IPS-NIHi7 (cell line): ENCODE measurements at regions not wholly inside any gene's neighbourhood (a gene's known extent, or its start where the extent isn't known, plus 50 kb on each side); places are given as distances from the start of the nearest gene placed in this dataset.

Experiments used
- DNase-seq: peaks from one replicate; pipeline ENCODE4 v3.0.0; 2012; ENCODE audit warnings: mixed read lengths; ENCODE audit errors: extremely low spot score

DNA sequence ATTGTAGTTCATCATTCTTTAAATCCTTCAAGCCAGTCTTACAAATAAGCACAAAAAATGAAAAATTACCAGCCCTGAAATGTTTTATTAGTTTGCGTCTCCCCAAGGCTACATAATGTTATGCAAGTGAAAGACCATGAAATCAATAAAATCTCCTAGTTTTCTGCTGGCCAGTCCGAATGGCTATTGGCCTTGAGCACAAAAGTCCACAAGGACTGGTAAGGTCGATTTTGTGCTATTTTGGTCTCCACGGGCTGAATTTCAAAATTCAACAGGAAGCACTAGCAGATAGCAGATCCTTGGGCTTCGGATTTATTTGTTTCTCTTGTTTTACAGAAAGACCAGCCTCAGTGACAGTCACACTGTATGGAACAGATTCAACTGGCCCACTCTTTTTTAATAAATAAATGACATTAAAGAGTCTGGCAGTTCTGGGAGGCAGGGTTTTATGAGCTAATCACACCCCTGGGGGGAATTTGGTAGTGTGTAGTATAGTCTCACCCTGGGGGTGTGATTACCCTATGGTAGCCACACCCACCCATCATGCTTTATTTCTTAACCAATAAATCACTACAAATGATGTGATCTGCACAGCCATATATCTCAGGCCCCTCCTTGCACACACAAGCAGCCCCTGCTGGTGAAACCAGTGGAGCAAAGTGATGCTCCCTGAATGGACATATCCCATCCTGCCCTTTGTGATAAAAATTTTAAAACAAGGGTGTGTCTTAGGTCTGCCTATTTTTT is 51.1 kb upstream of the TMEM33 start:
- DNase-seq = no peak

DNA sequence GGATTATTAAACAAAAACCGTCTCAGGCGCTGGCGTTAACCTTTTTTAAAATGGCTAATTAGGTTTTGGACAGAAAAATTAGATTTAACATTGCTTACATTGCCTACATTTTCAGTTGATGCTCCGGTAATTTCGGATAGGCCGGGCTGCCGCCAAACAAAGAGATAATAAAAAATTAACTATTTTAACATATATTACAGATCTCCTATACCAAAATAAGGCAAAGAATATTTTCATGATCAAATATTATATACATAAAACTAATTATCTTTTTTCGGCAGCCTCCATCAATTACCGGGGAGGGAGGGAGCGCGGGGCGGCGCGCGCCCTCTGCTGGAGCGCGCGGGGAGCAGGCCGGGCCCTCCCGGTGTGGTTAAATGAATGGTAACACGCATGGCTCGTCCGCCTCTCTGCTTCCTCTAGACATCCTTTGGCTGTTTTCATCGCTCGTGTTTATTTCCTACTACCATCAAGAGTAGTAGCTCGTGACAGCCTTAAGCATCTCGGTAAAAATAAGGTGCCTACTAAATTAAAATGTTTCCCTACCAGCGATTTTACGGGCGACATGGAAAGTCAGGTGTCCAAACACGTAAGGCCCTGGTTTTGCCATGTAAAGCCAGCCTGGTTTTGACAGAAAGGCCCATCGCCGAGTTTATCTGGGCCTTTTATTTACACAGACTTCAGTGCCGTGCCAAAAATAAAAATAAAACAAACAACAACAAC is 52.4 kb upstream of the TMEM33 start:
- peak; percentile 82 for DNase-seq

DNA sequence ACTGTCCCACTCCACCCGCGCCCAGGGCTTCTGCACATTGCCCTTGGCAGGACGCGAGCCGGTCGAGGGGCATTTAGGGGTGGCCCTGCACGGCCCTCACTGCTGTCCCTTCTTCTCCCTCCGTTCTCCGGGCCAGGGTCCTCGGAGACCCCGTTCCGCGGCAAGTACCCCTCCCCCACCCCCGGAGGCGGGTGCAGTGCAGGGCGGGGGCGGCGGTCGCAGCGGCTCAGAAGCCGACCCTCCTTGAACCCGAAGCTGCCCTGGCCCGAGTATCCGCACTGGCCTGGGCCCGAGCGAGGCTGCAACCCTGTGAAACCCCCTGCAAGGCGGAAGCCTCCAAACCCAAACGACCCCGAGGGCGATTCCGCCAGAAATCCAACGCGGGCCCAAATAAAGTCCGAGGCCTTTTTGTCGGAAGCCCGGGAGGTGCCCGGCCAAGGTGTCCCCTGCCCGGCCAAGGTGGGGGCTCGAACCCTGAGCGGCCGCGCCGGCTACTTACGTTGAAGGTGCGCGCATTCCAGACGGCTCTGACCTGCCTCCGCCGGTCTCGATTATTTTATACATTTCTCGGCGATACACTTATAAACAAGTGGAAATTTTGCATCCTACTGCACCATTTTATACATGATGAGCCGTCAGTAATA is 53.1 kb upstream of the TMEM33 start:
- DNase-seq = peak; percentile 25

DNA sequence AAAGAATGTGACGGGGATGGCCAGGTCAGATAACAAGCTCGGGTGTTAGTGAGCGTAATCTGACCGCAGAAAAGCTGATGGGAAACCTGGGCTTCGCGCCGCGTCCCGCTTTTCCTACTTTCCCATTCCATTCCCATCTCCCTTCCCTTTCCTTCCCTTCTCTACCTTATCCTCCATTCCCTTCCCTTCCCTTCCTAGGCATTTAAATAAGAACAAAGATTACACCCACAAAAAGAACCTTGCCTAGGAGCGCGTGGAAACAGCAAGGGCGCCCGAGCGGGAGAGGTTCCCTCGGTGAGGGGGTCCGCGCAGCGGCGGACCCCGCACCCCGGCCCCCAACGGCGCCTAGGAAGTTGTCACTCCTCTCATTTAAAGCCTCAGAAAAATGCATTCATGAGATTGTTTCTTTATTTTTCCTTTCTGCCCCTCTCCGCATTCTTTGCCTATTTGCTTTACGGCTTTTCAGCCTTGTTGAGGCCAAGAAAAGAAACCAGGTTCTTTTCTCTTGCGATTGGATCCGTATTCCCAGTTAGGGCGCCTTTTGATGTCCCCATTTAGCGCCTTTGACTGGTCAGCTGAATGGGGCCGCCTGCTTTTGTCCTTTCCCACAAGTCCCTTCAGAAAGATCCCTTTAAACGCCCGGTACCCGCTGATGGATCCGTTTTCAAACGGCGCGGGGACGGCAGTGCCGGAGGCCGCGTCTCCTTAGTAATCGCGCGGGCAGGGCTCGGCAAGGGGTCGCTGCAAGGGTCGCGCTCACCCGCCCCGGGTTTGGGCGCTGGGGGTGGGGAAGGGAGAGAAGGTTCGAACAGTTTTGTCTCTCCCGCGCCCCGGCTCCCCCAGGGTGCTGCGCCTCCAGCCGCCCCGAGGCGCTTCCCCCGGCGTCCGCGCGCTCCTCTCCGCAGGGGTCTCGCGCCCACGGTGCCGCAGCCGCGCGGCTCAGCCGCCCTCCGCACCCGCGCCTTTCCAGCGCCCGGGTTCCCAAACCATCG is 54.1 kb upstream of the TMEM33 start:
- DNase-seq = peak; percentile 20

DNA sequence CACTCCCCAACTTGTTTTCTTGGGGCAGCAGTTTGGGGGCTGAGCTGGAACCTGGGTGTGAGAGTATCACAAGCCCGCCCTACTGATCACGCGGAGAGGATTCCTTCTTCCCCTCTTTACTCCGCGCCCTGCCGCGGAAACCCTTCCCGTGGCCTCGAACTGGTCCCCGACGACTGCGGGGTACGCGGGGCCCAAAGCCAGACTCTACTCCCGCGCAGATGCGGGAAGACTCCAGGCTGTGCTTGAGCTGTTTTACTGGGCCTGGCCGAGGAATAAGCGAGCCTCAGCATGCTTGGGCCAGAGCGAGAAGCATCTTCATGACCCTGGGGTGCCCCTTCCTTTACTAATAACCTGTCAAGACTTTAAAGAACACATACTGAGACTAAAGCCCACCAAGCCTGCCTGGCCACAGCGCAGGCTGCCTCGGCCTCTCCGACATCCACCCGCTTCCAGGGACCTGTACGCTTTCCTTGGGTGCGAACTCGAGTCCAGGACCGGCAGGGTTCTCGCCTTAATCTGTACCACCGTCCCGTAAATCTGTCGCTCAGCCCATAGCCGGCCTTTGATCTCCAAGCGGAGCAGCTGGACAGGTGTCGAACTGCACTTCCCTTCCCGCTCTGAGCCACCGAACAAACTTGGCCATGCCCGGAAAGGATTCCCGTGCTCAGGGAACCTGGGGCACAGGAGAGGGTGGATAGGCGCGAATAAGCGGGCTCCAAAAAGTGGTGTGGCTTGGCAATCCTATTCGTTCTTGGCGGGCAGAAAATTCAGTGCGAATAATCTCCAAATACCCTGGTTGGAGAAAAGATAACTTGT is 55.0 kb upstream of the TMEM33 start:
- DNase-seq = no peak

DNA sequence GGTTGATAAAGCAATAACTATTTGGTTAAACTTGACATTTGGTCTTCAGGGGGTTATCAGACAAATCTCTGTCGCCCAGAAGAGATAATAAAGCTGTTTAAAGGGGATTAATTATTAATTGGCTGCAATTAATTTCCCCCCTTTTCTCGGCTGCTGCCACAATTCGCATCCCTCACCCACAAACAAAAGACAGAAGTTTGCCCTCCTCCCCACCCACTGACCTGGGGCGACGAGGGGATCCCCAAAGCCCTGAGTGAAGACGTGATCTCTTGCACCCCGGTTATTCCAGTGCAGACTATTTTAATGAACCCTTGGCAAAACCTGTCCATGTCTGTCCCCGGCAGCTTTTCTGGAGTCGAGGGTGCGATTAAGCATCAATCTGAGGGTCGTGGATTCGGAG is 55.7 kb upstream of the TMEM33 start:
- DNase-seq = no peak

DNA sequence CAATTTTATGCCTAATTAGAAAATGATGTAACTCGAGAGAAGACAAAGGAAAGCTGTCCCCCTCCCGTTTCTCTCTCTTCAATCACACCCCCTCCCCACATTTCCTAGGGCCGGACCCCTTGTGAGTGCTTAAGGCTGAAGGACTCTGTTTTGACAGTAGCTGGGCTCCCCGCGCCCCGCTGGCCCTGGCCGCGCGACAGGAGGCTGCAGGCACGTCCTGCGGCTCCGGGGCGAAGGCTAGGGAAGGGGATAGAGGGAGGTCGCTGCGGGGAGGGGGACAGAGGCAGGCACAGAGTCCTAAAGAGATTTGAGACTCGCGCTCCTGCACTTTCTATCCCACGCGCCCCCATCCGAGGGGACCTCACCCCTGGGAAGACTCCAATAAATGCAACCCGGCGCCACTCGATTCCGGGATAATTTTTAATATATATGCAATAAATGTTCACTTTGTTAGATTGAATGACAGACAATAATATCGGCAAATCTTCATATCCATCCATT is 56.2 kb upstream of the TMEM33 start:
- DNase-seq = peak; percentile 50

DNA sequence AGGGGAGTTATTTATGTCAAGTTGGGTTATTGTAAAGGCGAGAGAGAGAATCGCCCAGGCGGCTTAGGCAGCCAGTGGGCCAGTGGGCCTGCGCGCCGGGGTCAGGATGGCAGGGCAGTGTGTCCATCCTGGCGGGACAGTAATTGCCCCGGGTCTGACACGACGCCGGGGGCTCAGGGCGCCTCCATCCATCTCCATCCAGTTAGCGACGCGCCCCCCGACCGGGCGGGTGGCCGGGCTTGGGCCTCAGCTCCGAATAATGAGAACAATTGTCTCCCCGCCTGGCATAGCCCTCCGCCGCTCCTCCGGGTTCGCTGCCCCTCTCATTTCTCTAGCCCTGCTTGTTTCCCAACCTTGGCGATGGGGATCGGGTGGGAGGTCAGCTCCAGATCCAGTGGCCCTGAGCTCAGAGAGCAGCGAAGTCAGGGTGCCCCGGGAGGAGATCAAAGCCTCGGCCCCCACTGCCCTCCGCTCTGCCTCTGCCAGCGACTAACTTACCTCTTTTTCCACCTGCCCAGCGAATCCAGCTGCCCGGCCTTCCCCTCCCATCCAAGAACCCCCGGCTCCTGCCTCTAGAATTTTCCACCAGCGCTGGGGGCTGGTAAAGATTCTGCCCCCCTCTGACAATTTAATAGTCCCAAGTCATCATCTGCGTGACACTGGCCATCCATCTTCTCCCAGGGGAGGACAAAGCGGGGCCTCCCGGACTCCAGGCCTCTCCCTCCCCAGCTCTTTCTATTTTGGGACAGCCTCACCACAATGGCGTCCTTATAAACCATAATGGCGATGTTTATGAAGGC is 56.9 kb upstream of the TMEM33 start:
- no peak for DNase-seq

DNA sequence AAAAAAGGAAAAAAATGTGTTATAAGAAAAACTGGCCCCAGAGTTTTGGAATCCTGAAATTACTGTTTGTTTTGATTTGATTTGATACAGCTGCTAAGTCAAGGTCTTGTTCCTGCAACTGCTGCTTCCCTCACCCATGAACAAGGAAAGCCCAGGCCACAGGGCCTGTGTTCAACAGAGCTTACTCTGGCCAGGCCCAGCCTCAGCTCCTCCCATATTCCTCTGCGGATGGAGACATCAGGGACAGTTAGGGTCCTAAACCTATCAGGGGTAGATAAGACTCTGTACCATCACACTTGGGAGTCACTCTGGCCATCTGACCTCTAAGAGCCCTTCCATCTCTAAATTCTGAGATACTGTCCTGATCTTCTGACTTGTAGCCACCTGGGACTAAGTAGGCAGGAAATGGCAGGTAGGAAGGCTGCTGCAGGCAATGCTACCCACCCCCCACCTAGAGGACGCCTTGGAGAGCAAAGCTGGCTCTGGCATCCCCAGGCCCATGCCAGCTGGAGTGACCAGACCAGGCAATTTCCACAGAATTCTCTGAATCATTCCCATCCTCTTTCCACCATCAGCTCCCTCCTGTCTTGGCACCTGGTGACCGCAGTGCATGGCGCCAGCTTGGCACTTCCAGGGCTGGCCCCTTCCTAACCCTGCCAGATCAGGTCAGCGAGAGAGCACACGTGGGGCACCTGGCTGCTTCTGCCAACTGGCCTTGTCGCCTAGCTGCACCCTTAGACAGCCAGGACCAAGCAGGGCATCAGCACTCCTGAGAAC is 58.0 kb upstream of the TMEM33 start:
- DNase-seq = no peak

DNA sequence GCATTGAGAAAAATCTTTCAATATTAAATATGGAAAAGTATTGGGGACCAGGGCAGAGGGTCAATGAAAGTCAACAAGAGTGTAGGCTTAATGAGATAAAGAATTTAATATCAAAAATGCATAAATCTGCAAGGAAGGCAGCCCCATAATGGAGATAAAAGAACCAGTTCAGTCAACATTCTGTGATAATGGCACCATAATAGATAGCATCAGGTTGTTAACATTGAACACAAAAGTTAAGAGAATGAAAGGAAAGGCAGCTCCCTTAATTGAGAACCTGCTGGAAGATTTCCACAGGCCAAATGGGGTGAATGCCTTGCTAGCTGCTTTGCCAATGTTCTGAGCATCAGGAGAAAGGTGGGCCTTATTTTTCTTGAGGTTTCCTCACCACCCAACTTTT is 60.4 kb upstream of the TMEM33 start:
- no peak for DNase-seq

DNA sequence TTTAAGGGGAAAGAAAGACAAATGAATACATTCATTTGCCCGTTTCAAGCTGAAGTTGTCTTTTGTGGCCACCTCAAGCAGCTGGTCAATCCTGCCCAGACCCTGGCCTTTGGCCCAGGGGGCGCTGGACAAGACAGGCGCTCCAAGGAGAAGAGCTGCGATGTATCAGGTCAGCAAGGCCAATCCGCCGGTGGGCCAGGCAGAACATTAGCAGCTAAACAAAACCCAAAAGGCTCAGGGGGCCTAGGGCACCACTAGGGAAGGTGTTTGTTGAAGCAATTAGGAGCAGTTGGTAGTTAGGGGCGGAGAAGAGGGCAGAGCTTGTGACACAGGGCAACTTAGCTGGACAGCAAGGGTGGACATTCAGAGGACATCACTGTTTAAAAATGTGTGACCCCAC is 60.8 kb upstream of the TMEM33 start:
- no peak for DNase-seq

DNA sequence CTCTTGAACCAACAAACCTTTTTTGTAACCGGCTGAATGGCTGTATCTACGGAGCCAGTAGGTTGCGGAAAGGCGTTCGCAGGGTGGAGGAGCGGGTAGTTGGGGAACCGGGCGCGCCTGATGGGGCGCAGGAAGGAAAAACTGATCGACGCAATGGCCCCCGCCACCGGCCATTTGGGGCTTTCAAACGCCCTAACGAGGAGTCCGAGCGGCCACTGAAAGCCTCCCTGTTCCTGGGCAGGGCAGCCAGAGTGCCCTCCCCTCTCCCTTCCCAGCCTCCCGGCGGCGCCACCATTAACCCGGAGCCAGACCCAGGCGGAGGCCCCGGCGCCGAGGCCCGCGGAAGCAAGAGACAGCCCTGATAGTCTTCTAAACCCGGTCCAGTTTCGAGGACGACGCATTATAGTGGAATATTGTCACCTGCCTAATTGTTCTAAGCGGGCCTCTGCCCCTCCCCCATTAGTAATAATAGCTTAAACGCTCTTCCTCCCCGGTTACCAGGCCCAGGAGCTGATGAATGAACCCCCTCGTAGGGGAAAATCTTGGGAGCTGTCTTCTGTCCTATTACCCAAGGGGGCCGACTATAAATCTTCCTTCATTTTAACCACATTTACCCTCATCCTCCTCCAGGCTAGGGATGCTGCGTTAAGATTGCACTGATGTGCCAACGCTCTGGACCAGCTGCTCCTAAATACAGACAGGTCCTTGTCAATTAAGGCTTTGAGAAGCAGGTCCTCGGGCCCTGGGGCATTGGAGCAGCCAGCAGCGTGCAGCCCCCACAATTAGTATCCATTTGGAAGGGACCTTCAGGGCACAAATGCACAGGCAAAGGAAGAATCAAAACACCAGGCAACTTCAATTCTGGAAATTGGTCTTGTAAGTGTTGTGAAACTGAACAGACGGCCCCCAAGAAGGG is 61.6 kb upstream of the TMEM33 start:
- DNase-seq = peak; percentile 45

DNA sequence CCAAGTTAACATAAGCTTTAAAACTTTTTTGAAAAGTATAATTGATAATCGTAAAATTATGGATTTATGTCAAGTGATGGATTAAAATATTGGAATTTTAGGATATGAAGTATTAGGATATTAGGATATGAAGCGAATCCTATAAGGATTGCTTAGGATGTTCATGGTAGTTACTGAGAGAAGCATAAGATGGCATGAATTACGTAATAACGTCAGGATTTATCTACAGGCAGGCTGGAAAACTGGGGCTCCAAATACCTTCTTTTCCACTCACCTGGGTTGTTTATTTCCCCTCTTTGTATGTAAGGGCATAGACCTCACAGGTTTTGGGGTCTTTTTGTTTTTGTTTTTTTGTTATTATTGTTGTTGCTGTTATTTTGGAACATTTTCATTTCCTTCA is 65.2 kb upstream of the TMEM33 start:
- DNase-seq = no peak

DNA sequence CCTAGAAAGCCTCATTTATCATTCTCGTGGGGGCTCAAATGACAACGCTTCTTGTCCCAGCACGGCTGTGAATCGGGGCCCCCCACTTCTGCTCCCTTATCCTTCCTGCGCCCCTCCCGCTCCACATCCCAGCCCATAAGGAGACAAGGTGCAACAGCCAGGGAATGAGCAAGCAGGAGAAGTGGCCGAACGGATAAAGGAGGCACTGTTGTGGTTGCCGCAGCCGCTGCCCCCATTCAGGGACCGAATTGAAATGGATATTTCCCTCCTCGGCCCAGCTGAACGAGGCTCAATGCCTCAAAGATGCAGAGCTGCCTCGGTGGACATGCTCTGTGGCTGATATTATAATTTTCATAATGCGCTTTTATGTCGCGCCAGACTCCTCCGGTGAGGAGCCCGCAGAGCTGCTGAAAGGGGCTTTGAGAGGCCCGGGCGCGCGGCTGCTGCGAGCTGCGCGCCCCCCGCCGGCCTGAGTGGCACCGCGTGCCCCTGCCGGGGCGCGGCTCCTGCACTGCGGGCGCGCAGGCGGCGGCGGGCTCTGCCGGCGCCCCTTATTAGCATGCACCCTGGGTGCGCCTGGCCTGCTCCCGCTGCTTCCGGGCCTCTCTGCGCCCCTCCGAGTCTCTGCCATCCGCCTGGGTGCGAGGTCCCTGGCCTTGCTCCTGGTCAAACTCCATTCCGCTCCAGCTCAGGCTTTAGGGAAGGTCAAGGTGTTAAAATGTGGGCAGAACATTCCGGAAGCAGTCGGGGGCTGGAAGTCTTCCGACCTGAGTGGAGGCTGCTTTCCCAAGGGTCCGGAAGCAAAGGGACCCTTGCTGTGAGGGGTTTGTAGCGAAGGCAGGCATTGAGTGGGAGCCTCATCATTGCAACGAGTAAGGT is 68.2 kb upstream of the TMEM33 start:
- DNase-seq = peak; percentile 37

DNA sequence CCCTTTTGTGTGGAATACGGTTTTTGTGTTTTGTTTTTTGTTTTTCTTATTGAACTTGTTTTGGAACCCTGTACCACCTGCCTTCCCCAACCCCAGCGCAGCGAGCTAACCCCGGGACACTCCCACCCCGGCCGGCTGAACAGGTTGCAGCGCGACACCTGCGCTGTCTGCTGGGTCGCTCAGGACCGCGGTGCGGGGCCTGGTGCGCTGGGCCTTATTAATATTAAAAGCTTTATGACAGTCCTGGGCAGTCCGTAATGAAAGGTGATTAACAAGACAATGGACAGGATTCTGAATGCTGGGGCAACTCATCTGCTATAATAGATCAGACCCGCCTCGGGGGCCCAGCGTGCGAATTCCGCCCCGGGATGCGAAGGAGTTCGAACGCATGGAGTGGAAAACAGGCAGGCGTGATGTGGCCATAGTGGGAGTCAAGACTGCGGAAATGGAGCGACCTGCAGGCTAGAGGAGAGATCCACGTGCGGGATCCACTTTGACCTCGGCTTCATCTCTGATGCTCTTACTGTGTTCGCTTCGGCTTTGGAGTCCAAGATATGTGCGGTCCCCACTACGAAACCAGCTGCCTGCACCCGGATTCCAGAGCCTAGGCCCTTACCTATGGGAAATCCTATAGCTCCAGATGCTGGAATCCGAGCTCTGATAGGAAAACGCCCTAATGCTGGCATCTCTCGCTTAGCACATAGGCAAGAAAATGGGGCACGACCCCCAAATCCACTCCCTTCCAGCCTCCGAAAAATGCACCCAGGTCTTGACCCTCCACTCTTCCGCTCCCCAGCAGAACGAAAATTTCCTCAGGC is 69.0 kb upstream of the TMEM33 start:
- no peak for DNase-seq
